ENCODE measurements at regions not wholly inside any gene's neighbourhood (a gene's known extent, or its start where the extent isn't known, plus 50 kb on each side); places are given as distances from the start of the nearest gene placed in this dataset.

GRCh38 chr2:12352889-12353288 is 363.8 kb upstream of the TRIB2 start:
- H3K4me1 ChIP-seq (ENCODE audit: control extremely low read depth in 1 of 4, control insufficient read depth in 4 of 4, insufficient read depth in 4 of 4, low read length in 3 of 4), result no peaks in the 10 kb centered on the region
- no peak overlapping the region for H3K4me3 ChIP-seq (ENCODE audit: control insufficient read depth in 1 of 7, extremely low read depth in 1 of 7, insufficient read depth in 4 of 7, low read depth in 2 of 7, low read length in 6 of 7)
- no peak overlapping the region for H3K27ac ChIP-seq (ENCODE audit: insufficient read depth in 1 of 2, low read depth in 1 of 2, low read length in 2 of 2, poor library complexity in 1 of 2, severe bottlenecking in 2 of 2)
- no peaks in the 10 kb centered on the region for H3K27me3 ChIP-seq (replicated peaks in 2 of 5; ENCODE audit: control insufficient read depth in 4 of 5, insufficient read depth in 5 of 5, low read length in 4 of 5)
- CTCF ChIA-PET, result no interaction called here
- POLR2A ChIA-PET, result interaction anchor here (0.7 kb wide), 2 partner anchors 26 to 491 kb away, joined by 3 read pairs; no protein-coding TSS in a partner anchor
- no peak for DNase-seq
- whole genome bisulfite sequencing (ENCODE audit: insufficient coverage), result no CpG with 5 or more reads among the region's 1 CpG
- H3K9me3 ChIP-seq (ENCODE audit: control extremely low read depth in 1 of 5, control insufficient read depth in 4 of 5, insufficient read depth in 2 of 5, low read depth in 1 of 5, low read length in 4 of 5), result peaks cover 0 to 13% (median 4%) of the 10 kb centered on the region in 5 experiments
- no peaks in the 10 kb centered on the region for H3K36me3 ChIP-seq (ENCODE audit: control insufficient read depth in 4 of 4, insufficient read depth in 4 of 4, low read length in 3 of 4)

- POLR2A ChIA-PET, result no interaction called here
- no peaks in the 10 kb centered on the region for H3K27me3 ChIP-seq (replicated peaks in 2 of 5; ENCODE audit: control insufficient read depth in 4 of 5, insufficient read depth in 5 of 5, low read length in 4 of 5)
- no peak overlapping the region for H3K27ac ChIP-seq (ENCODE audit: insufficient read depth in 1 of 2, low read depth in 1 of 2, low read length in 2 of 2, poor library complexity in 1 of 2, severe bottlenecking in 2 of 2)
- H3K4me1 ChIP-seq (ENCODE audit: control extremely low read depth in 1 of 4, control insufficient read depth in 4 of 4, insufficient read depth in 4 of 4, low read length in 3 of 4), result no peaks in the 10 kb centered on the region
- no peak for DNase-seq
- no peaks in the 10 kb centered on the region for H3K36me3 ChIP-seq (ENCODE audit: control insufficient read depth in 4 of 4, insufficient read depth in 4 of 4, low read length in 3 of 4)
- peaks cover 0 to 13% (median 0%) of the 10 kb centered on the region in 5 experiments for H3K9me3 ChIP-seq (ENCODE audit: control extremely low read depth in 1 of 5, control insufficient read depth in 4 of 5, insufficient read depth in 2 of 5, low read depth in 1 of 5, low read length in 4 of 5)
- H3K4me3 ChIP-seq (ENCODE audit: control insufficient read depth in 1 of 7, extremely low read depth in 1 of 7, insufficient read depth in 4 of 7, low read depth in 2 of 7, low read length in 6 of 7), result no peak overlapping the region
- WGBS (ENCODE audit: insufficient coverage), result 80% methylated on average over 2 of the region's 4 CpGs
- CTCF ChIA-PET, result no interaction called here
Observed at GRCh38 chr2:12361506-12361905, 355.2 kb upstream of the TRIB2 start.

- Histone ChIP-seq H3K4me3 (ENCODE audit: control insufficient read depth in 1 of 7, extremely low read depth in 1 of 7, insufficient read depth in 4 of 7, low read depth in 2 of 7, low read length in 6 of 7) (no peak overlapping the region), H3K27me3 (replicated peaks in 2 of 5; ENCODE audit: control insufficient read depth in 4 of 5, insufficient read depth in 5 of 5, low read length in 4 of 5) (no peaks in the 10 kb centered on the region), H3K36me3 (ENCODE audit: control insufficient read depth in 4 of 4, insufficient read depth in 4 of 4, low read length in 3 of 4) (no peaks in the 10 kb centered on the region), H3K4me1 (ENCODE audit: control extremely low read depth in 1 of 4, control insufficient read depth in 4 of 4, insufficient read depth in 4 of 4, low read length in 3 of 4) (peaks cover 0 to 4% (median 0%) of the 10 kb centered on the region in 4 experiments), H3K9me3 (ENCODE audit: control extremely low read depth in 1 of 5, control insufficient read depth in 4 of 5, insufficient read depth in 2 of 5, low read depth in 1 of 5, low read length in 4 of 5) (peaks cover 0 to 12% (median 0%) of the 10 kb centered on the region in 5 experiments), H3K27ac (ENCODE audit: insufficient read depth in 1 of 2, low read depth in 1 of 2, low read length in 2 of 2, poor library complexity in 1 of 2, severe bottlenecking in 2 of 2) (no peak overlapping the region)
- CTCF ChIA-PET, result no interaction called here
- POLR2A ChIA-PET, result no interaction called here
- 100% methylated on average over 1 of the region's 3 CpGs for WGBS (ENCODE audit: insufficient coverage)
- DNase-seq, result no peak
Observed at GRCh38 chr2:12363138-12363537, 353.6 kb upstream of the TRIB2 start.

- no peaks in the 10 kb centered on the region for H3K36me3 ChIP-seq (ENCODE audit: control insufficient read depth in 4 of 4, insufficient read depth in 4 of 4, low read length in 3 of 4)
- DNase-seq, result no peak
- ChIA-PET POLR2A (no interaction called here), CTCF (no interaction called here)
- no peaks in the 10 kb centered on the region for H3K27me3 ChIP-seq (replicated peaks in 2 of 5; ENCODE audit: control insufficient read depth in 4 of 5, insufficient read depth in 5 of 5, low read length in 4 of 5)
- H3K9me3 ChIP-seq (ENCODE audit: control extremely low read depth in 1 of 5, control insufficient read depth in 4 of 5, insufficient read depth in 2 of 5, low read depth in 1 of 5, low read length in 4 of 5), result peaks cover 0 to 12% (median 0%) of the 10 kb centered on the region in 5 experiments
- H3K4me3 ChIP-seq (ENCODE audit: control insufficient read depth in 1 of 7, extremely low read depth in 1 of 7, insufficient read depth in 4 of 7, low read depth in 2 of 7, low read length in 6 of 7), result no peak overlapping the region
- 100% methylated on average over 1 of the region's 1 CpG for WGBS (ENCODE audit: insufficient coverage)
- H3K4me1 ChIP-seq (ENCODE audit: control extremely low read depth in 1 of 4, control insufficient read depth in 4 of 4, insufficient read depth in 4 of 4, low read length in 3 of 4), result peaks cover 0 to 5% (median 0%) of the 10 kb centered on the region in 4 experiments
- H3K27ac ChIP-seq (ENCODE audit: insufficient read depth in 1 of 2, low read depth in 1 of 2, low read length in 2 of 2, poor library complexity in 1 of 2, severe bottlenecking in 2 of 2), result no peak overlapping the region
Observed at GRCh38 chr2:12363569-12363968, 353.2 kb upstream of the TRIB2 start.

- Histone ChIP-seq H3K36me3 (ENCODE audit: control insufficient read depth in 4 of 4, insufficient read depth in 4 of 4, low read length in 3 of 4) (no peaks in the 10 kb centered on the region), H3K27me3 (replicated peaks in 2 of 5; ENCODE audit: control insufficient read depth in 4 of 5, insufficient read depth in 5 of 5, low read length in 4 of 5) (no peaks in the 10 kb centered on the region), H3K27ac (ENCODE audit: insufficient read depth in 1 of 2, low read depth in 1 of 2, low read length in 2 of 2, poor library complexity in 1 of 2, severe bottlenecking in 2 of 2) (no peak overlapping the region), H3K4me1 (ENCODE audit: control extremely low read depth in 1 of 4, control insufficient read depth in 4 of 4, insufficient read depth in 4 of 4, low read length in 3 of 4) (peaks cover 0 to 5% (median 0%) of the 10 kb centered on the region in 4 experiments), H3K9me3 (ENCODE audit: control extremely low read depth in 1 of 5, control insufficient read depth in 4 of 5, insufficient read depth in 2 of 5, low read depth in 1 of 5, low read length in 4 of 5) (peaks cover 0 to 12% (median 0%) of the 10 kb centered on the region in 5 experiments), H3K4me3 (ENCODE audit: control insufficient read depth in 1 of 7, extremely low read depth in 1 of 7, insufficient read depth in 4 of 7, low read depth in 2 of 7, low read length in 6 of 7) (no peak overlapping the region)
- POLR2A ChIA-PET, result no interaction called here
- WGBS (ENCODE audit: insufficient coverage), result 100% methylated on average over 2 of the region's 3 CpGs
- DNase-seq, result no peak
- CTCF ChIA-PET, result no interaction called here
Observed at GRCh38 chr2:12369566-12369965, 347.2 kb upstream of the TRIB2 start.

GRCh38 chr2:12376025-12376424 is 340.7 kb upstream of the TRIB2 start:
- POLR2A ChIA-PET, result interaction anchor here (0.5 kb wide), 1 partner anchor 164 kb away, joined by 3 read pairs; no protein-coding TSS in a partner anchor
- 100% methylated on average over 1 of the region's 1 CpG for WGBS (ENCODE audit: insufficient coverage)
- CTCF ChIA-PET, result no interaction called here
- H3K27me3 ChIP-seq (replicated peaks in 2 of 5; ENCODE audit: control insufficient read depth in 4 of 5, insufficient read depth in 5 of 5, low read length in 4 of 5), result no peaks in the 10 kb centered on the region
- H3K36me3 ChIP-seq (ENCODE audit: control insufficient read depth in 4 of 4, insufficient read depth in 4 of 4, low read length in 3 of 4), result no peaks in the 10 kb centered on the region
- H3K27ac ChIP-seq (ENCODE audit: insufficient read depth in 1 of 2, low read depth in 1 of 2, low read length in 2 of 2, poor library complexity in 1 of 2, severe bottlenecking in 2 of 2), result no peak overlapping the region
- H3K4me1 ChIP-seq (ENCODE audit: control extremely low read depth in 1 of 4, control insufficient read depth in 4 of 4, insufficient read depth in 4 of 4, low read length in 3 of 4), result no peaks in the 10 kb centered on the region
- DNase-seq, result no peak
- H3K4me3 ChIP-seq (ENCODE audit: control insufficient read depth in 1 of 7, extremely low read depth in 1 of 7, insufficient read depth in 4 of 7, low read depth in 2 of 7, low read length in 6 of 7), result no peak overlapping the region
- H3K9me3 ChIP-seq (ENCODE audit: control extremely low read depth in 1 of 5, control insufficient read depth in 4 of 5, insufficient read depth in 2 of 5, low read depth in 1 of 5, low read length in 4 of 5), result peaks cover 0 to 3% (median 0%) of the 10 kb centered on the region in 5 experiments

GRCh38 chr2:12379143-12379542 is 337.6 kb upstream of the TRIB2 start:
- Histone ChIP-seq H3K27me3 (replicated peaks in 2 of 5; ENCODE audit: control insufficient read depth in 4 of 5, insufficient read depth in 5 of 5, low read length in 4 of 5) (no peaks in the 10 kb centered on the region), H3K9me3 (ENCODE audit: control extremely low read depth in 1 of 5, control insufficient read depth in 4 of 5, insufficient read depth in 2 of 5, low read depth in 1 of 5, low read length in 4 of 5) (peaks cover 0 to 3% (median 0%) of the 10 kb centered on the region in 5 experiments), H3K4me1 (ENCODE audit: control extremely low read depth in 1 of 4, control insufficient read depth in 4 of 4, insufficient read depth in 4 of 4, low read length in 3 of 4) (no peaks in the 10 kb centered on the region), H3K36me3 (ENCODE audit: control insufficient read depth in 4 of 4, insufficient read depth in 4 of 4, low read length in 3 of 4) (no peaks in the 10 kb centered on the region), H3K4me3 (ENCODE audit: control insufficient read depth in 1 of 7, extremely low read depth in 1 of 7, insufficient read depth in 4 of 7, low read depth in 2 of 7, low read length in 6 of 7) (no peak overlapping the region), H3K27ac (ENCODE audit: insufficient read depth in 1 of 2, low read depth in 1 of 2, low read length in 2 of 2, poor library complexity in 1 of 2, severe bottlenecking in 2 of 2) (no peak overlapping the region)
- ChIA-PET CTCF (no interaction called here), POLR2A (no interaction called here)
- 93% methylated on average over 1 of the region's 1 CpG for WGBS (ENCODE audit: insufficient coverage)
- no peak for DNase-seq

Data from common myeloid progenitor, CD34-positive (primary cell).